Ascending aorta (tissue), 2 donors: ENCODE measurements at regions not wholly inside any gene's neighbourhood (a gene's known extent, or its start where the extent isn't known, plus 50 kb on each side); places are given as distances from the start of the nearest gene placed in this dataset.

ENCODE experiments used
- DNase-seq, 2 donors: peaks; one replicate each; pipeline ENCODE4 v3.0.0-alpha.2; 2019; ENCODE audit warnings: low spot score in 2 of 2
- H3K27ac ChIP-seq, 2 donors: fragments of 200-600 bp; sonication (generic); one replicate each; pipeline ENCODE4 v1.5.1; 2016 to 2017; ENCODE audit warnings: mild to moderate bottlenecking in 1 of 2
- H3K27me3 ChIP-seq: fragments of 200-600 bp; sonication (generic); one replicate; pipeline ENCODE4 v1.5.1; 2017
- H3K36me3 ChIP-seq, 2 donors: fragments of 200-600 bp; sonication (generic); one replicate each; pipeline ENCODE4 v1.5.1; 2016
- H3K4me1 ChIP-seq, 2 donors: fragments of 200-600 bp; sonication (generic); one replicate each; pipeline ENCODE4 v1.5.1; 2016 to 2017; ENCODE audit warnings: mild to moderate bottlenecking in 1 of 2
- H3K4me3 ChIP-seq, 2 donors: fragments of 200-600 bp; sonication (generic); one replicate each; pipeline ENCODE4 v1.5.1; 2016 to 2017; ENCODE audit warnings: mild to moderate bottlenecking in 1 of 2
- H3K9me3 ChIP-seq, 2 donors: fragments of 200-600 bp; sonication (generic); one replicate each; pipeline ENCODE4 v1.5.1; 2016
- CTCF ChIP-seq, 3 experiments: fragments of 200-600 bp in 2 of 3; fragments of 450-650 bp in 1 of 3; sonication (generic) in 2 of 3; IDR thresholded peaks; one replicate each; pipeline ENCODE4 v1.5.1; 2016 to 2019; ENCODE audit warnings: antibody characterized with exemption in 3 of 3, mild to moderate bottlenecking in 1 of 3, moderate library complexity in 1 of 3
- intact Hi-C: fragments of 100-400 bp; cut with DNase I; formaldehyde crosslinking; loops from one replicate; pipeline ENCODE4 v1.15.1; 2023

- intact Hi-C loops = no loop called here
- Histone ChIP-seq H3K9me3 (peaks cover 0 to 1% of the 10 kb centered on the region in 2 donors), H3K4me3 (no peak overlapping the region), H3K27me3 (no peaks in the 10 kb centered on the region), H3K36me3 (no peaks in the 10 kb centered on the region), H3K27ac (no peak overlapping the region), H3K4me1 (no peaks in the 10 kb centered on the region)
- no peak for DNase-seq
- TF ChIP-seq CTCF (IDR thresholded peaks at IDR 0.05) = no peak
These were observed 460.7 kb upstream of the CBLB start for GRCh38 chr3:106329521-106329920.

- Histone ChIP-seq H3K9me3 (no peaks in the 10 kb centered on the region), H3K27ac (no peak overlapping the region), H3K27me3 (no peaks in the 10 kb centered on the region), H3K36me3 (no peaks in the 10 kb centered on the region), H3K4me1 (no peaks in the 10 kb centered on the region), H3K4me3 (no peak overlapping the region)
- DNase-seq = no peak
- intact Hi-C loops = no loop called here
- no peak for TF ChIP-seq CTCF (IDR thresholded peaks at IDR 0.05)
These were observed 462.8 kb upstream of the CBLB start for GRCh38 chr3:106331636-106332035.

- no peak for DNase-seq
- no peaks in the 10 kb centered on the region for H3K4me1 ChIP-seq
- no peak overlapping the region for H3K27ac ChIP-seq
- H3K4me3 ChIP-seq = no peak overlapping the region
- H3K36me3 ChIP-seq = no peaks in the 10 kb centered on the region
- H3K27me3 ChIP-seq = no peaks in the 10 kb centered on the region
- TF ChIP-seq CTCF (IDR thresholded peaks at IDR 0.05) = no peak
- no peaks in the 10 kb centered on the region for H3K9me3 ChIP-seq
- intact Hi-C loops = no loop called here
These were observed 463.3 kb upstream of the CBLB start for GRCh38 chr3:106332129-106332528.

GRCh38 chr3:106332884-106333283 is 464.1 kb upstream of the CBLB start:
- DNase-seq = no peak

GRCh38 chr3:106333911-106334618 is 465.3 kb upstream of the CBLB start:
- TF ChIP-seq CTCF (IDR thresholded peaks at IDR 0.05) = no peak
- no peaks in the 10 kb centered on the region for H3K4me1 ChIP-seq
- no peak for DNase-seq
- H3K27me3 ChIP-seq = no peaks in the 10 kb centered on the region
- H3K9me3 ChIP-seq = no peaks in the 10 kb centered on the region
- no peaks in the 10 kb centered on the region for H3K36me3 ChIP-seq
- no peak overlapping the region for H3K4me3 ChIP-seq
- no peak overlapping the region for H3K27ac ChIP-seq
- intact Hi-C loops = no loop called here

More at GRCh38 chr3:106332884-106333283, 464.1 kb upstream of the CBLB start:
- Histone ChIP-seq H3K27me3 (no peaks in the 10 kb centered on the region), H3K9me3 (no peaks in the 10 kb centered on the region), H3K27ac (no peak overlapping the region), H3K36me3 (no peaks in the 10 kb centered on the region), H3K4me1 (no peaks in the 10 kb centered on the region), H3K4me3 (no peak overlapping the region)
- intact Hi-C loops = no loop called here
- TF ChIP-seq CTCF (IDR thresholded peaks at IDR 0.05) = no peak

GRCh38 chr3:106336619-106337018 is 467.8 kb upstream of the CBLB start:
- Histone ChIP-seq H3K36me3 (no peaks in the 10 kb centered on the region), H3K9me3 (no peaks in the 10 kb centered on the region), H3K4me3 (no peak overlapping the region), H3K4me1 (no peaks in the 10 kb centered on the region), H3K27ac (no peak overlapping the region), H3K27me3 (no peaks in the 10 kb centered on the region)
- intact Hi-C loops = no loop called here
- no peak for DNase-seq
- TF ChIP-seq CTCF (IDR thresholded peaks at IDR 0.05) = no peak
